ENCODE measurements at regions not wholly inside any gene's neighbourhood (a gene's known extent, or its start where the extent isn't known, plus 50 kb on each side); places are given as distances from the start of the nearest gene placed in this dataset.

- H3K27me3 ChIP-seq: no peaks in the 10 kb centered on the region
- 66 to 75% methylated on average over 5 of the region's 5 CpGs for WGBS, 2 donors
- ATAC-seq (ENCODE audit: low FRiP score in 2 of 2): no peak
- H3K9me3 ChIP-seq: no peaks in the 10 kb centered on the region
- H3K36me3 ChIP-seq: no peaks in the 10 kb centered on the region
- H3K27ac ChIP-seq: no peak overlapping the region
- TF ChIP-seq EP300 (IDR thresholded peaks at IDR 0.05) (no peak), POLR2AphosphoS5 (IDR thresholded peaks at IDR 0.05) (no peak), CTCF (IDR thresholded peaks at IDR 0.05) (no peak), POLR2A (IDR thresholded peaks at IDR 0.05) (no peak)
- no peak for DNase-seq
- no peak overlapping the region for H3K4me3 ChIP-seq
- H3K4me1 ChIP-seq: no peaks in the 10 kb centered on the region
Measured at GRCh38 chr9:1918622-1919021, 96.5 kb upstream of the SMARCA2 start.

GRCh38 chr9:1919229-1919628 lies 95.9 kb upstream of the SMARCA2 start:
- H3K27me3 ChIP-seq: no peaks in the 10 kb centered on the region
- 84 to 87% methylated on average over 4 of the region's 4 CpGs for WGBS, 2 donors
- no peak for TF ChIP-seq CTCF (IDR thresholded peaks at IDR 0.05)
- TF ChIP-seq POLR2AphosphoS5 (IDR thresholded peaks at IDR 0.05): no peak
- TF ChIP-seq EP300 (IDR thresholded peaks at IDR 0.05): no peak
- TF ChIP-seq POLR2A (IDR thresholded peaks at IDR 0.05): no peak
- no peaks in the 10 kb centered on the region for H3K4me1 ChIP-seq
- H3K4me3 ChIP-seq: no peak overlapping the region
- ATAC-seq (ENCODE audit: low FRiP score in 2 of 2) (no peak), DNase-seq (no peak)
- no peaks in the 10 kb centered on the region for H3K9me3 ChIP-seq
- H3K36me3 ChIP-seq: no peaks in the 10 kb centered on the region
- H3K27ac ChIP-seq: no peak overlapping the region

GRCh38 chr9:1920386-1920785 lies 94.8 kb upstream of the SMARCA2 start:
- Histone ChIP-seq H3K4me3 (no peak overlapping the region), H3K4me1 (no peaks in the 10 kb centered on the region), H3K27ac (no peak overlapping the region), H3K9me3 (no peaks in the 10 kb centered on the region), H3K27me3 (no peaks in the 10 kb centered on the region), H3K36me3 (no peaks in the 10 kb centered on the region)
- no peak for TF ChIP-seq EP300 (IDR thresholded peaks at IDR 0.05)
- TF ChIP-seq POLR2A (IDR thresholded peaks at IDR 0.05): no peak
- TF ChIP-seq CTCF (IDR thresholded peaks at IDR 0.05): no peak
- DNase-seq: no peak
- no peak for ATAC-seq (ENCODE audit: low FRiP score in 2 of 2)
- WGBS, 2 donors: 86 to 88% methylated on average over 3 of the region's 3 CpGs

- TF ChIP-seq CTCF (IDR thresholded peaks at IDR 0.05): no peak
- no peak for TF ChIP-seq EP300 (IDR thresholded peaks at IDR 0.05)
- TF ChIP-seq POLR2A (IDR thresholded peaks at IDR 0.05): no peak
- Histone ChIP-seq H3K4me3 (no peak overlapping the region), H3K4me1 (no peaks in the 10 kb centered on the region), H3K27me3 (no peaks in the 10 kb centered on the region), H3K36me3 (no peaks in the 10 kb centered on the region), H3K27ac (no peak overlapping the region), H3K9me3 (no peaks in the 10 kb centered on the region)
- no peak for DNase-seq
- no peak for ATAC-seq (ENCODE audit: low FRiP score in 2 of 2)
- 72 to 74% methylated on average over 3 of the region's 3 CpGs for WGBS, 2 donors
Measured at GRCh38 chr9:1922026-1922425, 93.1 kb upstream of the SMARCA2 start.

- TF ChIP-seq POLR2AphosphoS5 (IDR thresholded peaks at IDR 0.05): no peak
- no peak for TF ChIP-seq CTCF (IDR thresholded peaks at IDR 0.05)
- TF ChIP-seq EP300 (IDR thresholded peaks at IDR 0.05): no peak
- no peak for TF ChIP-seq POLR2A (IDR thresholded peaks at IDR 0.05)
- no peak for DNase-seq
- no peak overlapping the region for H3K27ac ChIP-seq
- no peak for ATAC-seq (ENCODE audit: low FRiP score in 2 of 2)
- no peaks in the 10 kb centered on the region for H3K27me3 ChIP-seq
- no peak overlapping the region for H3K4me3 ChIP-seq
- no peaks in the 10 kb centered on the region for H3K36me3 ChIP-seq
- H3K4me1 ChIP-seq: no peaks in the 10 kb centered on the region
- H3K9me3 ChIP-seq: no peaks in the 10 kb centered on the region
- WGBS, 2 donors: 84 to 89% methylated on average over 6 of the region's 6 CpGs
Measured at GRCh38 chr9:1927546-1927945, 87.6 kb upstream of the SMARCA2 start.
